H9 (cell line): ENCODE measurements at regions not wholly inside any gene's neighbourhood (a gene's known extent, or its start where the extent isn't known, plus 50 kb on each side); places are given as distances from the start of the nearest gene placed in this dataset.

Experiments used
- DNase-seq: peaks from one replicate; pipeline ENCODE4 v3.0.0-alpha.2; 2017
- H2AFZ ChIP-seq: one replicate; pipeline ENCODE4 v1.6.1; 2013; ENCODE audit warnings: mild to moderate bottlenecking, low read length, control low read depth, moderate library complexity
- H2AK5ac ChIP-seq: 2 replicates; pipeline ENCODE4 v1.6.1; 2013; ENCODE audit warnings: low read length, control low read depth, mixed read lengths; ENCODE audit not compliant: insufficient read length
- H2BK120ac ChIP-seq: one replicate; pipeline ENCODE4 v1.6.1; 2013; ENCODE audit warnings: low read depth, mild to moderate bottlenecking, low read length, control low read depth, inconsistent platforms; ENCODE audit not compliant: poor library complexity, severe bottlenecking
- H2BK12ac ChIP-seq: 2 replicates; pipeline ENCODE4 v1.6.1; 2013; ENCODE audit warnings: low read length, control low read depth, mixed read lengths, low read depth; ENCODE audit not compliant: insufficient read length
- H2BK15ac ChIP-seq: 2 replicates; pipeline ENCODE4 v1.6.1; 2013; ENCODE audit warnings: low read depth, low read length, control low read depth
- H2BK20ac ChIP-seq: one replicate; pipeline ENCODE4 v1.6.1; 2013; ENCODE audit warnings: low read depth, mild to moderate bottlenecking, low read length, control low read depth, inconsistent platforms; ENCODE audit not compliant: poor library complexity, severe bottlenecking
- H2BK5ac ChIP-seq: 2 replicates; pipeline ENCODE4 v1.6.1; 2013; ENCODE audit warnings: low read length, control low read depth, mixed read lengths; ENCODE audit not compliant: insufficient read length
- H3K14ac ChIP-seq: 2 replicates; pipeline ENCODE4 v1.6.1; 2013; ENCODE audit warnings: low read length, control low read depth; ENCODE audit not compliant: insufficient read depth
- H3K18ac ChIP-seq: 2 replicates; pipeline ENCODE4 v1.6.1; 2013; ENCODE audit warnings: low read depth, mild to moderate bottlenecking, mixed read lengths, low read length, control low read depth; ENCODE audit not compliant: insufficient read length
- H3K23ac ChIP-seq: 2 replicates; pipeline ENCODE4 v1.6.1; 2013; ENCODE audit warnings: low read length, control low read depth, mixed read lengths, low read depth; ENCODE audit not compliant: insufficient read length
- H3K23me2 ChIP-seq: 2 replicates; pipeline ENCODE4 v1.6.1; 2013; ENCODE audit warnings: low read depth, mild to moderate bottlenecking, mixed read lengths, low read length, control low read depth; ENCODE audit not compliant: insufficient read length, poor library complexity, severe bottlenecking
- H3K27ac ChIP-seq: 2 replicates; pipeline ENCODE4 v1.5.1; 2013; ENCODE audit warnings: low read length, control low read depth, mixed read lengths, low read depth; ENCODE audit not compliant: insufficient read length
- H3K27me3 ChIP-seq: 2 replicates; pipeline ENCODE4 v1.6.1; 2013; ENCODE audit warnings: low read length, control low read depth, inconsistent platforms; ENCODE audit not compliant: insufficient read depth
- H3K4ac ChIP-seq: 2 replicates; pipeline ENCODE4 v1.6.1; 2013; ENCODE audit warnings: low read depth, mild to moderate bottlenecking, control low read depth, inconsistent platforms, low read length, moderate library complexity
- H3K4me1 ChIP-seq: 2 replicates; pipeline ENCODE4 v1.6.1; 2013; ENCODE audit warnings: low read length, control low read depth, inconsistent platforms; ENCODE audit not compliant: insufficient read depth
- H3K4me2 ChIP-seq: 2 replicates; pipeline ENCODE4 v1.6.1; 2013; ENCODE audit warnings: low read length, control low read depth, mixed read lengths; ENCODE audit not compliant: insufficient read length, insufficient read depth
- H3K56ac ChIP-seq: 2 replicates; pipeline ENCODE4 v1.6.1; 2013; ENCODE audit warnings: low read depth, mild to moderate bottlenecking, mixed read lengths, low read length, control low read depth; ENCODE audit not compliant: insufficient read length
- H3K79me1 ChIP-seq: 2 replicates; pipeline ENCODE4 v1.6.1; 2013; ENCODE audit warnings: low read depth, mild to moderate bottlenecking, moderate library complexity, low read length, control low read depth, inconsistent platforms; ENCODE audit not compliant: insufficient read depth, poor library complexity, severe bottlenecking
- H3K79me2 ChIP-seq: 2 replicates; pipeline ENCODE4 v1.6.1; 2013; ENCODE audit warnings: low read length, control low read depth, inconsistent platforms; ENCODE audit not compliant: insufficient read depth
- H3K9ac ChIP-seq: 2 replicates; pipeline ENCODE4 v1.6.1; 2013; ENCODE audit warnings: low read length, control low read depth, mixed read lengths; ENCODE audit not compliant: insufficient read length; ENCODE audit errors: extremely low read depth
- H3K9me3 ChIP-seq: one replicate; pipeline ENCODE4 v1.6.1; 2013; ENCODE audit warnings: low read depth, low read length, inconsistent platforms; ENCODE audit not compliant: control insufficient read depth
- H3T11ph ChIP-seq: one replicate; pipeline ENCODE4 v1.6.1; 2013; ENCODE audit warnings: mild to moderate bottlenecking, low read length, control low read depth, inconsistent platforms
- H4K20me1 ChIP-seq: one replicate; pipeline ENCODE4 v1.6.1; 2013; ENCODE audit not compliant: control insufficient read depth, insufficient read length, insufficient read depth
- H4K5ac ChIP-seq: 2 replicates; pipeline ENCODE4 v1.6.1; 2013; ENCODE audit warnings: low read depth, mild to moderate bottlenecking, mixed read lengths, low read length, control low read depth; ENCODE audit not compliant: insufficient read length
- H4K8ac ChIP-seq: replicated peaks from 2 replicates; pipeline ENCODE4 v1.6.1; 2013; ENCODE audit warnings: low read length, control low read depth, mixed read lengths, low read depth; ENCODE audit not compliant: insufficient read length
- H4K91ac ChIP-seq: 2 replicates; pipeline ENCODE4 v1.6.1; 2013; ENCODE audit warnings: low read depth, mild to moderate bottlenecking, moderate library complexity, mixed read lengths, low read length, control low read depth; ENCODE audit not compliant: insufficient read length
- H3K27ac Mint-ChIP-seq, 3 experiments: 2 replicates in 2 of 3; 3 replicates in 1 of 3; pipeline ENCODE4 v1.8.0; 2020 to 2021; ENCODE audit warnings: mixed read lengths in 3 of 3, mild to moderate bottlenecking in 1 of 3, moderate library complexity in 1 of 3
- H3K27me3 Mint-ChIP-seq: 2 replicates; pipeline ENCODE4 v1.8.0; 2021; ENCODE audit warnings: low read depth, mild to moderate bottlenecking, moderate library complexity, mixed read lengths
- H3K36me3 Mint-ChIP-seq, 3 experiments: 2 replicates in 2 of 3; 3 replicates in 1 of 3; pipeline ENCODE4 v1.8.0; 2020 to 2021; ENCODE audit warnings: low read depth in 3 of 3, mixed read lengths in 3 of 3; ENCODE audit not compliant: insufficient read depth in 1 of 3
- H3K4me1 Mint-ChIP-seq, 2 experiments: 2 replicates each; pipeline ENCODE4 v1.8.0; 2020; ENCODE audit warnings: mixed read lengths in 2 of 2
- H3K4me3 Mint-ChIP-seq, 2 experiments: 2 replicates in 1 of 2; 3 replicates in 1 of 2; pipeline ENCODE4 v1.8.0; 2020 to 2021; ENCODE audit warnings: mild to moderate bottlenecking in 2 of 2, mixed read lengths in 2 of 2, moderate library complexity in 1 of 2
- H3K9me3 Mint-ChIP-seq, 2 experiments: 2 replicates in 1 of 2; 3 replicates in 1 of 2; pipeline ENCODE4 v1.8.0; 2020; ENCODE audit warnings: mild to moderate bottlenecking in 2 of 2, mixed read lengths in 2 of 2, moderate library complexity in 1 of 2
- WGBS: extraction: QIAGEN DNeasy Blood & Tissue Kit; methylation state at CpG from one replicate; pipeline ENCODE4 v1.1.7; 2013; ENCODE audit warnings: missing lambda C conversion rate, low lambda C conversion rate, mixed read lengths; ENCODE audit not compliant: insufficient read length; ENCODE audit errors: extremely low coverage; 5-methylcytosine and 5-hydroxymethylcytosine counted together
- TF ChIP-seq, protein P1 (sequence below): fragments of 200-600 bp; sonication (generic); conservative IDR thresholded peaks from 3 replicates; pipeline ENCODE4 v1.8.0; 2021; ENCODE audit warnings: antibody characterized with exemption, mild to moderate bottlenecking

DNA sequence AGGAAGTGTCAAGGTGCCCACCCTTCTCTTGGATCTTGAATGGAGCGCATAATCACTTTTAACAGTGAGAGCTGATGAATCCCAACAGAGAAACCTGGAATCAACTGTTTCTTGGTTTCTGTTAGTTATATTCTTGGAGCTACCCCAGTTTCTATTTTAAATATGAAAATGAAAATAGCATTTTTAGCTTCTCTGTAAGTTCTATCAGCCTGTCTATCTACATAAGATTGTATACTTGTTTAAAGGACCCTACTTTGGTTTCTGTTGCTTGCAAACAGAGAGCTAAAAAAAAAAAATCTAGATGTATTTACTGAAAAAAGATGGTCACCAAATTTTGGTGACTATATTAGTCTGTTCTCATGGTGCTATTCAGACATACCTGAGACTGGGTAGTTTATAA, 670.0 kb downstream of the NCAM2 start:
- Histone ChIP-seq H3K4ac (no peak overlapping the region), H2BK15ac (no peak overlapping the region), H3K14ac (no peak overlapping the region), H3K23ac (no peak overlapping the region), H3K18ac (no peak overlapping the region), H3K27ac (no peak overlapping the region), H2BK12ac (no peak overlapping the region), H3K4me2 (no peak overlapping the region), H2AK5ac (no peak overlapping the region), H3K4me1 (no peaks in the 10 kb centered on the region), H3K9ac (no peak overlapping the region), H3K23me2 (no peaks in the 10 kb centered on the region), H3T11ph (no peak overlapping the region), H4K91ac (no peak overlapping the region), H4K8ac (no peak overlapping the region), H3K27me3 (no peaks in the 10 kb centered on the region), H4K20me1 (no peaks in the 10 kb centered on the region), H2BK20ac (no peak overlapping the region), H2BK5ac (no peak overlapping the region), H3K79me1 (no peaks in the 10 kb centered on the region), H4K5ac (no peak overlapping the region), H3K79me2 (no peaks in the 10 kb centered on the region), H2BK120ac (no peak overlapping the region), H3K9me3 (no peaks in the 10 kb centered on the region), H3K56ac (no peak overlapping the region), H2AFZ (no peak overlapping the region)
- no peaks in the 10 kb centered on the region; a peak in 2 of 7 replicates for H3K36me3 Mint-ChIP-seq
- no CpG with 5 or more reads among the region's 1 CpG for WGBS
- no peak overlapping the region for H3K4me3 Mint-ChIP-seq
- H3K4me1 Mint-ChIP-seq: no peaks in the 10 kb centered on the region
- H3K27ac Mint-ChIP-seq: no peak overlapping the region
- TF ChIP-seq, protein P1, sequence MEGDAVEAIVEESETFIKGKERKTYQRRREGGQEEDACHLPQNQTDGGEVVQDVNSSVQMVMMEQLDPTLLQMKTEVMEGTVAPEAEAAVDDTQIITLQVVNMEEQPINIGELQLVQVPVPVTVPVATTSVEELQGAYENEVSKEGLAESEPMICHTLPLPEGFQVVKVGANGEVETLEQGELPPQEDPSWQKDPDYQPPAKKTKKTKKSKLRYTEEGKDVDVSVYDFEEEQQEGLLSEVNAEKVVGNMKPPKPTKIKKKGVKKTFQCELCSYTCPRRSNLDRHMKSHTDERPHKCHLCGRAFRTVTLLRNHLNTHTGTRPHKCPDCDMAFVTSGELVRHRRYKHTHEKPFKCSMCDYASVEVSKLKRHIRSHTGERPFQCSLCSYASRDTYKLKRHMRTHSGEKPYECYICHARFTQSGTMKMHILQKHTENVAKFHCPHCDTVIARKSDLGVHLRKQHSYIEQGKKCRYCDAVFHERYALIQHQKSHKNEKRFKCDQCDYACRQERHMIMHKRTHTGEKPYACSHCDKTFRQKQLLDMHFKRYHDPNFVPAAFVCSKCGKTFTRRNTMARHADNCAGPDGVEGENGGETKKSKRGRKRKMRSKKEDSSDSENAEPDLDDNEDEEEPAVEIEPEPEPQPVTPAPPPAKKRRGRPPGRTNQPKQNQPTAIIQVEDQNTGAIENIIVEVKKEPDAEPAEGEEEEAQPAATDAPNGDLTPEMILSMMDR: no peak
- H3K27me3 Mint-ChIP-seq: no peaks in the 10 kb centered on the region
- no peaks in the 10 kb centered on the region; a peak in 1 of 5 replicates for H3K9me3 Mint-ChIP-seq
- no peak for DNase-seq
